ENCODE measurements at regions not wholly inside any gene's neighbourhood (a gene's known extent, or its start where the extent isn't known, plus 50 kb on each side); places are given as distances from the start of the nearest gene placed in this dataset.

DNA sequence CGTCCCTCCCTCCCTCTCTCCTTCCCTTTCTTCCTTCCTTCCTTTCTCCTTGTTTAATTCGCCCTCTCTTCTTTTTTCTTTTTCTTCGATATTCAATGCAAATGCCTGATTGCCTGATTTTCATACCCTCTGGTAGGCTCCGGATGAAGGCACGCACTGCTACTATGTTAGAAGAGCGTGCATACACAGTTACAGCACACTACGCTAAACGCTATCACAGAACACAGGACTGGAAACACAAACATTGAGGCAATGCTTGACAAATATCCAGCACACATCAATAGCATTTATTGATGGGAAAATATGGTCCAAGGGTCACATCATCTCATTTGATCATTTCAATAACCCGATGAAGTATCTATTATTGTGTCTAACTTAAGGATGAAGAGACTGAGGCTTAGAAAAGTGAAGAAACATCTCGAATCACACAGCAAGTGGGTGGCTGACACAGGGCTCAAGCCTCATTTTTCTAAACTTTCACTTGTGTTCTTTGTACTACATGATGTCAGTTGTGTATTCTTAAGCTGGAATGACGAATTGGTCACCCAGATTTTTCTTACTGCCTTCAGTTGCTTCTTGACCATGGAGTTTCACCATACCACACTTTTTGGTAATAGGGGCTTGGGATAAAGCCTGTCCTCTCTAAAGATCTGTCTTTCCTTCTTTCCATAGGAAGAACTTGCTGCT is 101.8 kb downstream of the TRIB2 start:
- TF ChIP-seq, protein P1, sequence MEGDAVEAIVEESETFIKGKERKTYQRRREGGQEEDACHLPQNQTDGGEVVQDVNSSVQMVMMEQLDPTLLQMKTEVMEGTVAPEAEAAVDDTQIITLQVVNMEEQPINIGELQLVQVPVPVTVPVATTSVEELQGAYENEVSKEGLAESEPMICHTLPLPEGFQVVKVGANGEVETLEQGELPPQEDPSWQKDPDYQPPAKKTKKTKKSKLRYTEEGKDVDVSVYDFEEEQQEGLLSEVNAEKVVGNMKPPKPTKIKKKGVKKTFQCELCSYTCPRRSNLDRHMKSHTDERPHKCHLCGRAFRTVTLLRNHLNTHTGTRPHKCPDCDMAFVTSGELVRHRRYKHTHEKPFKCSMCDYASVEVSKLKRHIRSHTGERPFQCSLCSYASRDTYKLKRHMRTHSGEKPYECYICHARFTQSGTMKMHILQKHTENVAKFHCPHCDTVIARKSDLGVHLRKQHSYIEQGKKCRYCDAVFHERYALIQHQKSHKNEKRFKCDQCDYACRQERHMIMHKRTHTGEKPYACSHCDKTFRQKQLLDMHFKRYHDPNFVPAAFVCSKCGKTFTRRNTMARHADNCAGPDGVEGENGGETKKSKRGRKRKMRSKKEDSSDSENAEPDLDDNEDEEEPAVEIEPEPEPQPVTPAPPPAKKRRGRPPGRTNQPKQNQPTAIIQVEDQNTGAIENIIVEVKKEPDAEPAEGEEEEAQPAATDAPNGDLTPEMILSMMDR (IDR thresholded peaks at IDR 0.05; ENCODE audit: extremely low read depth, missing control alignments), result no peak
- no peak for DNase-seq (ENCODE audit: low spot score)

DNA sequence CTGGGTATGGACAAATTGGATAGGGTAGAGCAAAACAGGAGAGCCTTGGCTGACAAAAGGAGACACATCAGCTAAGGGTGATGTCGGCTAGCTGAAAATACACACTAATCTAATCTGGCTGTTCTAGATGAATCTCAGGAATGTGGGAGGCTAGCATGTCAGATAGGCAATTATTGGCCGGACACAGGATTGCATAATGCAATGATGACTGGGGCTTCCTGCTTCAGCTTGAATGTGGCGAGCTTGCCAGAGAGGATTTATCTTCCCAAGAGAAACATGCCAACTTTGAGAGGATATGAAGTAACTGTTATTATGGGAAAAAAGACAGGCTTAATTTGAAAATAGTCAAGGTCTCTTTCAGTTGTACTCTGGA is 102.4 kb downstream of the TRIB2 start:
- TF ChIP-seq, protein P1 (IDR thresholded peaks at IDR 0.05; ENCODE audit: extremely low read depth, missing control alignments), result no peak
- DNase-seq (ENCODE audit: low spot score), result no peak

DNA sequence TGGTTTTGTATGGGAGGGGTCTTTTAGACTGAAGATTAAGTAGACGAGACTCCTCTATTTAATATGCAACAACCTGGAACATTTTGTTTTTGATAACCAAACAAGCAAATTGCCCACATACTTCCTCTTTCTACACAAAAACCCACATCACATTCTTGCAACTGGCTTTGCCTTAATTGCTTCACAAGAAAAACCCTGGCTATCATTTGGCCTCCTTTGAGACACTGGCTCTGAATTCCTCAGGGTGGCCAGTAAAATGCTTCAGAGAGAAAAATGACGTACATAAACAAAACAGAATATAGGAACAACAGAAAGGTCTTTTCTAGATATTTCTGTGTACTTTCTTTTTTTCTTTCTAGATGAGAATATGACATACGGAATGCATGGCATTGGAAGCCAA is 103.0 kb downstream of the TRIB2 start:
- DNase-seq (ENCODE audit: low spot score), result no peak
- TF ChIP-seq, protein P1 (IDR thresholded peaks at IDR 0.05; ENCODE audit: extremely low read depth, missing control alignments), result no peak

DNA sequence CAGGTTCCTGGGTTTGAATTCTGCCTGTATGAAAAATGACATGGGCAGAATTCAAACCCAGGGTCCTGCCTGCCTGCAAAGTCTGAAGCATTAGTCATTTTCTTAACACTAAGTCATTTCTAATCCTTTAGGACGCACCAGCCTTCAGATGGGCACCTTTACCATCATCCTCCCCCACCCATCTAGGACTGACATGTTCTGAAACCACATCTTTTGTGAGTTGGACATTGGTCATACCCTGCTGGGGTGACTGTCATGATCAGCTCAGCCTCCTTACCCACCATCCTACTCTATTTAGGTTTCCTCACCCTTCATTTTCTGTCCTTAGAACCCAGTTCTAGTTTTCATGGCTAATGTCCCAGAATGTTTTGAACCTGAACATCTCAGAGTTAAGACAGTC is 104.9 kb downstream of the TRIB2 start:
- no peak for DNase-seq (ENCODE audit: low spot score)
- TF ChIP-seq, protein P1 (IDR thresholded peaks at IDR 0.05; ENCODE audit: extremely low read depth, missing control alignments), result no peak

DNA sequence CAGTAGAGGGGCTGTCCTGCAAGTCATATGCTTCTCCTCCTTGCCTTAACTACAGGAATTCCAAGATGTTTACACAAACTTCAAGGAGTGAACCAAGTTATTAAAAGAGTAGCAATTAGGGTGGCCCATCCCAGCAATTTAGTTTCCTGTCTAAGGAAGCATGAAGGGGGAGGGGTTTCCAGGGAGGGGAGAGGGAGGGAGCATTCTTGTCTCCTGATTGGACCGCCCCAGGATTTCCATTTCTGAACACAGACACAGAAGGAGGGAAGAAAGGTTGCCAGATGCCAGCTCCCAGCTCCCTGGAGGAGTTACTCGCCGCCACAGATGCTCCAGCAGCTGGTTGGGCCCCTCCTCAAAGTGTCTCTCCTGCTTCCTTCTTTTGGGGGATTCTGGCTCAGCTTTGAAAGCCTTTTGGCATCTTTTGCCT is 107.6 kb downstream of the TRIB2 start:
- no peak for DNase-seq (ENCODE audit: low spot score)
- TF ChIP-seq, protein P1 (IDR thresholded peaks at IDR 0.05; ENCODE audit: extremely low read depth, missing control alignments), result no peak

DNA sequence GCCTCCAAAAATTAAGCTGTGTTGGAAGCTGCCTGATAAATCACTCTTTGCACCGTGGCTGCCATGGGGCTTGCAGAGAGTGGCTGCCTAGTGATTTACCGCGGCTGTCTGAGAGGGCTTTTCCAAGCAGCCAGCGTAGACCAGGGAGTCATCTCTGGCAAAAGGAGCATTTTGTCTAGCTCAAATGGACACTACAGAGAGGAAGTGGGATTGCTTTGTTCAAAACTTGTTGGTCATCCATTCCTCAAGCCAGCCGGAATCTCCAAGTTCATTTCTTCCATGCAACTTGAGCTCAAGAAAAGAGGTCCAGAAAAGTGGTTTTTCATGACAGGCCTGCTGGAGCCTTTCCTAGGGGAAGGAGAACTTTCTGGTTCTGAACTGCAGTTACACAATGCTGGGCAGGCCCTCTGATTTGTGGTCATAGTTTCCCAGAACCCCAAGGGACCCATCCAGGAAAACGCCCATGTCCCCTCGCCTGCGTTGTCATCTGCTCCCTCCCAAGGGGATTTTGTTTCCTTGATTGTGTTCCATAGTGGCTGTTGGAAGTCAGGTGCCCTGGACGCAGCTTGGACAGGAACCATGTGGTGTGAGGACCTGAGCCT is 108.1 kb downstream of the TRIB2 start:
- TF ChIP-seq, protein P1 (IDR thresholded peaks at IDR 0.05; ENCODE audit: extremely low read depth, missing control alignments), result no peak
- DNase-seq (ENCODE audit: low spot score), result no peak

GRCh38 chr2:12826781-12827180 is 110.0 kb downstream of the TRIB2 start:
- TF ChIP-seq, protein P1 (IDR thresholded peaks at IDR 0.05; ENCODE audit: extremely low read depth, missing control alignments), result no peak
- DNase-seq (ENCODE audit: low spot score), result no peak

Data from GM20000 (cell line).